ENCODE measurements at regions not wholly inside any gene's neighbourhood (a gene's known extent, or its start where the extent isn't known, plus 50 kb on each side); places are given as distances from the start of the nearest gene placed in this dataset.

GRCh38 chr3:177688152-177688551 is 490.9 kb upstream of the TBL1XR1 start:
- TF ChIP-seq CTCF (IDR thresholded peaks at IDR 0.05) (no peak), POLR2A (IDR thresholded peaks at IDR 0.05) (no peak)

All from testis (tissue), 2 donors.